MM.1S (cell line): ENCODE measurements at regions not wholly inside any gene's neighbourhood (a gene's known extent, or its start where the extent isn't known, plus 50 kb on each side); places are given as distances from the start of the nearest gene placed in this dataset.

Experiments
- DNase-seq: peaks from one replicate; pipeline ENCODE4 v3.0.0-alpha.2; 2015
- H2AFZ ChIP-seq: fragments of 300-600 bp; sonication (generic); 2 replicates; pipeline ENCODE4 v1.6.0; 2016; ENCODE audit warnings: antibody characterized with exemption, low read length
- H3F3A ChIP-seq: fragments of 300-600 bp; sonication (generic); 2 replicates; pipeline ENCODE4 v1.6.1; 2016; ENCODE audit warnings: mild to moderate bottlenecking, antibody characterized with exemption, low read length, moderate library complexity, mixed read lengths; ENCODE audit not compliant: insufficient read depth
- H3K27ac ChIP-seq: fragments of 300-600 bp; sonication (generic); 2 replicates; pipeline ENCODE4 v1.5.1; 2016; ENCODE audit warnings: mild to moderate bottlenecking, low read length
- H3K27me3 ChIP-seq: fragments of 300-600 bp; sonication (generic); replicated peaks from 2 replicates; pipeline ENCODE4 v1.6.0; 2016; ENCODE audit warnings: low read length; ENCODE audit not compliant: insufficient read depth
- H3K36me3 ChIP-seq: fragments of 300-600 bp; sonication (generic); replicated peaks from 2 replicates; pipeline ENCODE4 v1.6.1; 2016; ENCODE audit warnings: mild to moderate bottlenecking, low read length, mixed read lengths; ENCODE audit not compliant: insufficient read depth
- H3K4me1 ChIP-seq: fragments of 300-600 bp; sonication (generic); 2 replicates; pipeline ENCODE4 v1.6.1; 2016; ENCODE audit warnings: low read length, mixed read lengths
- H3K4me2 ChIP-seq: fragments of 300-600 bp; sonication (generic); 2 replicates; pipeline ENCODE4 v1.6.0; 2016; ENCODE audit warnings: low read depth, low read length
- H3K4me3 ChIP-seq: fragments of 300-600 bp; sonication (generic); 2 replicates; pipeline ENCODE4 v1.5.1; 2016; ENCODE audit warnings: low read length, mixed read lengths
- H3K79me2 ChIP-seq: fragments of 300-600 bp; sonication (generic); 2 replicates; pipeline ENCODE4 v1.6.1; 2016; ENCODE audit warnings: mixed run types, low read length, mixed read lengths
- H3K9ac ChIP-seq: fragments of 300-600 bp; sonication (generic); 2 replicates; pipeline ENCODE4 v1.6.1; 2016; ENCODE audit warnings: low read length, mixed read lengths
- H3K9me2 ChIP-seq: fragments of 300-600 bp; sonication (generic); replicated peaks from 2 replicates; pipeline ENCODE4 v1.6.1; 2016; ENCODE audit warnings: mild to moderate bottlenecking, low read length, mixed read lengths; ENCODE audit not compliant: insufficient read depth
- H3K9me3 ChIP-seq: fragments of 300-600 bp; sonication (generic); replicated peaks from 2 replicates; pipeline ENCODE4 v1.6.1; 2016; ENCODE audit warnings: mild to moderate bottlenecking, low read length, mixed read lengths; ENCODE audit not compliant: insufficient read depth
- H4K20me1 ChIP-seq: fragments of 300-600 bp; sonication (generic); 2 replicates; pipeline ENCODE4 v1.6.1; 2016; ENCODE audit warnings: mild to moderate bottlenecking, low read length, moderate library complexity, mixed read lengths; ENCODE audit not compliant: insufficient read depth
- EZH2 ChIP-seq: fragments of 300-600 bp; sonication (generic); optimal IDR thresholded peaks from 2 replicates; pipeline ENCODE3; 2017; ENCODE audit warnings: low read depth, mild to moderate bottlenecking, antibody characterized with exemption, low read length, mixed read lengths
- EZH2phosphoT487 ChIP-seq: fragments of 300-600 bp; sonication (generic); IDR thresholded peaks from 2 replicates; pipeline ENCODE4 v1.6.1; 2018; ENCODE audit warnings: antibody characterized with exemption, low read length
- TF ChIP-seq, protein P1 (sequence below): fragments of 300-600 bp; sonication (generic); IDR thresholded peaks from 2 replicates; pipeline ENCODE4 v1.5.1; 2016; ENCODE audit warnings: antibody characterized with exemption, low read length, mixed read lengths

DNA sequence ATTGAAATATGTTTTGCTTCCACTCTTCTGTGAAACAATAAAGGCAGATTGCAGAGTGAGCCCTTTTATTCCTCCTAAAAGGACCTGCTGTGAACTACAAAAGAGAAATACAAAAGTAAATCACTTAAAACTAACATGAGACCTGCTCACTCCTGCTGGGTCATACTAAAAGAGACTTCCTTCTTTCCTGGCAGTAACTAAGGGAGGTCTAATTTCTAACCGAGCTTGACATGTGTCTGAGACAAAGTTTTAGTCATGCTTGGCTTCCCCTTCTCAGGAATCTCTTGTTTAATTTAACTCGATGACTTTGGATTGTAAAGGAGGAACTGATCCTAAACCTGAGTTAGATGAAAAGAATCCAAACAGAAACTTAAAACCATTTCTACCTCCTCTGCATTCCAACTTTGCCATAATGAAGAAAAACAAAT lies 86.4 kb upstream of the CDH6 start:
- no peak for DNase-seq
- H3K4me1 ChIP-seq: no peaks in the 10 kb centered on the region
- no peaks in the 10 kb centered on the region for H3K27me3 ChIP-seq
- no peak overlapping the region for H3K4me2 ChIP-seq
- H3K4me3 ChIP-seq: no peak overlapping the region
- H3K9me3 ChIP-seq: no peaks in the 10 kb centered on the region
- TF ChIP-seq EZH2: no peak
- no peak for TF ChIP-seq EZH2phosphoT487
- TF ChIP-seq, protein P1, sequence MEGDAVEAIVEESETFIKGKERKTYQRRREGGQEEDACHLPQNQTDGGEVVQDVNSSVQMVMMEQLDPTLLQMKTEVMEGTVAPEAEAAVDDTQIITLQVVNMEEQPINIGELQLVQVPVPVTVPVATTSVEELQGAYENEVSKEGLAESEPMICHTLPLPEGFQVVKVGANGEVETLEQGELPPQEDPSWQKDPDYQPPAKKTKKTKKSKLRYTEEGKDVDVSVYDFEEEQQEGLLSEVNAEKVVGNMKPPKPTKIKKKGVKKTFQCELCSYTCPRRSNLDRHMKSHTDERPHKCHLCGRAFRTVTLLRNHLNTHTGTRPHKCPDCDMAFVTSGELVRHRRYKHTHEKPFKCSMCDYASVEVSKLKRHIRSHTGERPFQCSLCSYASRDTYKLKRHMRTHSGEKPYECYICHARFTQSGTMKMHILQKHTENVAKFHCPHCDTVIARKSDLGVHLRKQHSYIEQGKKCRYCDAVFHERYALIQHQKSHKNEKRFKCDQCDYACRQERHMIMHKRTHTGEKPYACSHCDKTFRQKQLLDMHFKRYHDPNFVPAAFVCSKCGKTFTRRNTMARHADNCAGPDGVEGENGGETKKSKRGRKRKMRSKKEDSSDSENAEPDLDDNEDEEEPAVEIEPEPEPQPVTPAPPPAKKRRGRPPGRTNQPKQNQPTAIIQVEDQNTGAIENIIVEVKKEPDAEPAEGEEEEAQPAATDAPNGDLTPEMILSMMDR: no peak
- no peak overlapping the region for H3K27ac ChIP-seq
- no peaks in the 10 kb centered on the region for H4K20me1 ChIP-seq
- H3K79me2 ChIP-seq: no peaks in the 10 kb centered on the region
- H2AFZ ChIP-seq: no peak overlapping the region
- no peaks in the 10 kb centered on the region for H3K9me2 ChIP-seq
- H3K9ac ChIP-seq: no peak overlapping the region
- H3F3A ChIP-seq: no peaks in the 10 kb centered on the region
- no peaks in the 10 kb centered on the region for H3K36me3 ChIP-seq

DNA sequence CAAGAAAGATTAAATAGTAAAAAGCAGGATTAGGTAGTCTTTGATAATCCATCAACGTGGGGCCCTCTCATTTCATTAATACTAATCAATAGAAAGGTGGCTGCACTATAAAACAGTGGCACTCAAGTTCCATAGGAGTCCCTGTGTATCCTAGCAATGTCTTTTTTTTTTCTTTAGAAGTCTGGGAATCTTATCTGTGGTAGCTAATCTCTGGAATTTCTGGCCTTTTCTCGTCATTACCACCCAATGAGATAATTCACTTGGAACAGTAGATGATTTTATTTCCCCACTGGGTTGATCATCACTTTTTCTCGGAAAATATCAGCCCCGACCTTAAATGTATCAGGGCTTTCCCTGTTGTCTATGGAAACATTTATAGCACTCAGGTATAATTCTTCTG lies 86.8 kb upstream of the CDH6 start:
- H3K4me1 ChIP-seq: no peaks in the 10 kb centered on the region
- no peak overlapping the region for H3K4me2 ChIP-seq
- H2AFZ ChIP-seq: no peak overlapping the region
- H3K27ac ChIP-seq: no peak overlapping the region
- no peak overlapping the region for H3K4me3 ChIP-seq
- no peaks in the 10 kb centered on the region for H3K9me2 ChIP-seq
- H3K79me2 ChIP-seq: no peaks in the 10 kb centered on the region
- TF ChIP-seq EZH2 (no peak), EZH2phosphoT487 (no peak)
- TF ChIP-seq, protein P1: no peak
- H3K9me3 ChIP-seq: no peaks in the 10 kb centered on the region
- H3K27me3 ChIP-seq: no peaks in the 10 kb centered on the region
- H3F3A ChIP-seq: no peaks in the 10 kb centered on the region
- H3K36me3 ChIP-seq: no peaks in the 10 kb centered on the region
- no peak for DNase-seq
- H4K20me1 ChIP-seq: no peaks in the 10 kb centered on the region
- no peak overlapping the region for H3K9ac ChIP-seq

DNA sequence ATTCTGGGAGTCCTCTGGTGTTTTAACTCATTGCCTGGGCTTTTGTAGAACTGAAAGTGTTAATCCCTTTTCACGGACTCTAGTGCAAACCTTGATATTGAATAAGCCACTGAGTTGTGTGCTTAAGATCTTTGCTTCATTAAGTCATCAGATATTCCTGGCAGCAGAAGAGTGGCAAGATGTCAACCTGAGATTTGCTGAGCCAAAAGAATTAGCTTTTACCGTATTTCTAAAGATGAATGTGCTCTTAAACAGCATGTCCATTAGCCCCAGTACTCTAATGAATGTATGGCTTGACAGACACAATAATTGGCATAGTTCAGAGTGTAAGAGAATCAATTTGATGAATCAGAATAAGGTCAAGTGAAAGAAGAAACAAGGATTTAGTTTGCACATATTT lies 87.2 kb upstream of the CDH6 start:
- Histone ChIP-seq H3K27ac (no peak overlapping the region), H3K9me2 (no peaks in the 10 kb centered on the region), H3K4me3 (no peak overlapping the region), H3K9ac (no peak overlapping the region), H3K4me2 (no peak overlapping the region), H3K36me3 (no peaks in the 10 kb centered on the region), H3K9me3 (no peaks in the 10 kb centered on the region), H3K27me3 (no peaks in the 10 kb centered on the region), H3K79me2 (no peaks in the 10 kb centered on the region), H4K20me1 (no peaks in the 10 kb centered on the region), H2AFZ (no peak overlapping the region), H3F3A (no peaks in the 10 kb centered on the region), H3K4me1 (no peaks in the 10 kb centered on the region)
- TF ChIP-seq EZH2phosphoT487 (no peak), EZH2 (no peak)
- TF ChIP-seq, protein P1: no peak
- DNase-seq: no peak
